T-helper 2 cell (primary cell): ENCODE measurements at regions not wholly inside any gene's neighbourhood (a gene's known extent, or its start where the extent isn't known, plus 50 kb on each side); places are given as distances from the start of the nearest gene placed in this dataset.

Source experiments
- DNase-seq, 5 experiments: peaks; one replicate each; pipeline versions ENCODE4 v3.0.0 to v3.0.0-alpha.2; 2012 to 2022

DNA sequence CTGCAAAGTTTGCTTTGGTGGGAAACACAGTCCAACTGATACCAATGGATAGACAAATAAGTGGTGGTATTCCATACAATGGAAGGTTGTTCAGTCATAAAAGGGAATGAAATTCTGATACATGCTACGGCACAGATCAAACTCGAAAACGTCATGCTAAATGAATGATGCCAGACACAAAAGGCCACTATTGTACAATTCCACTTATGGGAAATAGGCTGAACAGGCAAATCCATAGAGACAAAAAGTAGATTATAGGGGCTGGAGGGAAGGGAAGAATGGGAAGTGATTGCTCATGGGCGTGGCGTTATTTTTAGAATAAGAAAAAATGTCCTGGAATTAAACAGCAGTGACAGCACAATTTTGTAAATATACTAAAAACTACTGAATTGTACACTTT lies 66.0 kb upstream of the FOXK1 start:
- no peak for DNase-seq

DNA sequence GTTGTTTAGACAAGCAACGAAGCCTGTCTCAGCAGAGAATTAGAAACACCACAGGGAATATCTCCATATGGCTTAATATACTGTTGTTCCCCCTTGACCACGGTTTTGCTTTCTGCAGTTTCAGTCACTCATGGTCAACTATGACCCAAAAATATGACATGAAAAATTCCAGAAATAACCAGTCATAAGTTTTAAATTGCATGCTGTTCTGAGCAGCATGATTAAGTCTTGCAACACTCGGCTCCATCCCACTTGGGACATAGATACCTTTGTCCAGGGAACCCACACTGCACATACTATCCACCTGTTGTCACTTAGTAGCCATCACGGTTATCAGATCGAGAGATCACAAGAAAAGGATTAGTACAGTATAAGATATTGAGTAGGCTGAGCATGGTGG lies 60.7 kb upstream of the FOXK1 start:
- no peak for DNase-seq

DNA sequence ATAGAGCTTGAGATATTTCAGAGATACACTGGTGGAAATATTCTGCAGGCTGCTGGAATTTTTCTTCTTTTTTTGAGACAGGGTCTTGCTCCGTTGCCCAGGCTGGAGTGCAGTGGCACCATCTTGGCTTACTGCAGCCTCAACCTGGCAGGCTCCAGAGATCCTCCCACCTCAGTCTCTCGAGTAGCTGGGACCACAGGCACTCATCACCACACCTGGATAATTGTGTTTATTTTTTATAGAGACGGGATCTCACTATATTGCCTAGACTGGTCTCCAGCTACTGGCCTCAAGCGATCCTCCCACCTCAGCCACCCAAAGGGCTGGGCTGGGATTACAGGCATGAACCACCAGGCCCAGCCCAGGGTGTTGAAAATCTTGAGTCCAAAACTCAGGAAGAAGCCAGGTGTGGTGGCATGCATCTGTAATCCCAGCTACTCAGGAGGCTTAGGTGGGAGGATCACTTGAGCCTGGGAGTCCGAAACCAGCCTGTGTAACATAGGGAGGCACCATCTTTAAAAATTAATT lies 55.7 kb upstream of the FOXK1 start:
- no peak for DNase-seq

DNA sequence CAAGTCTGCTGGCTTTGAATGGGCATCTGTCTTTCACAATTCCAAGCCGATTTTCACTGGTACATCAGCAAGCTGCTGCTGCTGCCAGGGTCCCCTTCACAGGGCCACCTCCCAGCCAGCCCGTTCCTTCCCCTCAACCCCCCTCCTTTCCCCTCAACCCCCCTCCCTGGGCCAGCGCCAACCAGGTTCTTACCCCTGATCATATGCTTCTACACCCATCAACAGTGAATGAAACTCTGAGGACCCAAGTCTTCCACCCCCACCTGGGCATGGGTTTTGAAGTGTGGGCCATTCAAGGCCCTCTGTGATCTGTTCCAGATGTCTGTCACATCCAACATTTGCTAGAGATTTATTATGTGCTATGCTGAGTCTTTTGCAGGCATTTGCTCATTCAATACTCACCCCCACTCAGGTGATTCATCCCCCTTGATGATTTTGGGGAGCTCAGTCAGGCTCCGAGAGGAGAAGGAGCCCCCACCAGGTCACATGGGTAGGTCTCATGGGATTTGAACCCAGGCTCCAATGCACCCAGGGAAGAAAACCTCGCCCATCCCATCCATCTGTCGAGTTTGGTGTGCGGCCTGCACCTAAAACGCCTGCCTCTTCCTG lies 52.7 kb upstream of the FOXK1 start:
- no peak for DNase-seq

DNA sequence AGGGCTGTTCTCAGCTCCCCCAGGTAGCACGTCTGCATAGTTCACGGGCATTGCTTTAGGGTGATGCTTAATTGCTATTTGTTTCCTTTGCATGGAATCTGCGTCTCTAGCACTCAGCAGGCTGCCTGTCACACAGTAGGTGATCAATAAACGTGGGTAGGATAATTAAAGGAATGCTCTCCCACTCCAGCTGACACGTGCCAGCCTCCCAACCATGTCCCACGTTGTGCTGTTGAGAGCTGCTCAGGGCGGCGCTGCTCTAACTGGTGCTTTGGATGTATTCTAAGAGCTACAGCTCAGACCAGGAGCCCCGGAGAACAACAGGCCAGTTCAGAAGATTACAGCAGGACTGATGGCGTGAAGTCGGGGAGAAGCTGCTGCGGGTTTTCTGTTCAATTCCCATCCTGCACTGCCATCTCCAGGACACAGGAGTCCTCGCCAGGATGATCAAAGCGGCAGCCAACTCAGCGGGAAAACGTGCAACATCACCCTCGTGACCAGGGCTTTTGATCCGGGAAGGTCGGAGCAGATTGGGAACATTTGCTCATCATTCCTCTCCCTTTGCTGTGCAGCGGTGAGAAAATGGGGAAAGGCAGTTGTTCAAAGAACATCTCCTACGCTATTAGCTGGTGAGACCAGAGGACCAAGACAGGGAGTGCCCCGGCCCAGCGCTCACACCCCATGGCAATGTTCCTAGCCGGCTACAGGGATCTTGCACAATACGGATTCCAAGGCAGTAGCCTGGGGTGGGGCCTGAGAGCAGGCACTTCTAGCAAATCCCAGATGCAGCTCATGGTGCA lies 50.5 kb upstream of the FOXK1 start:
- no peak for DNase-seq
